Left lung (tissue), 4 donors: ENCODE measurements at regions not wholly inside any gene's neighbourhood (a gene's known extent, or its start where the extent isn't known, plus 50 kb on each side); places are given as distances from the start of the nearest gene placed in this dataset.

Experiments
- ATAC-seq: fragments of 200-7000 bp; cut with Tn5 transposase; one replicate; pipeline ENCODE4 v1.9.1; 2020; ENCODE audit warnings: moderate library complexity
- DNase-seq, 4 donors: peaks; one replicate each; pipeline ENCODE4 v3.0.0-alpha.2; 2013 to 2020
- H3K27ac ChIP-seq, 2 donors: fragments of 200-600 bp; sonication (generic) in 1 of 2; one replicate each; pipeline versions ENCODE4 v1.5.0 to v1.8.0; 2020 to 2021
- H3K27me3 ChIP-seq, 2 donors: fragments of 200-600 bp; sonication (generic) in 1 of 2; one replicate each; pipeline versions ENCODE4 v1.5.0 to v1.8.0; 2020 to 2021
- H3K36me3 ChIP-seq, 2 donors: fragments of 200-600 bp; sonication (generic) in 1 of 2; one replicate each; pipeline versions ENCODE4 v1.5.0 to v1.8.0; 2020 to 2021
- H3K4me1 ChIP-seq, 2 donors: fragments of 200-600 bp; one replicate each; pipeline ENCODE4 v1.8.0; 2021
- H3K4me3 ChIP-seq, 2 donors: fragments of 200-600 bp; sonication (generic) in 1 of 2; one replicate each; pipeline versions ENCODE4 v1.5.0 to v1.8.0; 2020 to 2021; ENCODE audit warnings: mild to moderate bottlenecking in 1 of 2
- H3K9me3 ChIP-seq, 2 donors: fragments of 200-600 bp; sonication (generic) in 1 of 2; one replicate each; pipeline versions ENCODE4 v1.5.0 to v1.8.0; 2020 to 2021
- intact Hi-C, 2 donors: fragments of 100-400 bp; cut with DNase I; formaldehyde crosslinking; loops; one replicate each; pipeline versions ENCODE4 v1.11.2 to v1.14.2; 2022
- TF ChIP-seq, protein P1 (sequence below), 2 donors: fragments of 200-600 bp; sonication (generic) in 1 of 2; IDR thresholded peaks; one replicate each; pipeline versions ENCODE4 v1.5.0 to v1.8.0; 2021; ENCODE audit warnings: antibody characterized with exemption in 2 of 2
- donor health status: DM: no; HTN: yes; CAD: no.
- donor health status: DM: no; HTN: no; CAD: no.

GRCh38 chr16:64711596-64711995 is 410.3 kb downstream of the CDH11 start:
- TF ChIP-seq, protein P1, sequence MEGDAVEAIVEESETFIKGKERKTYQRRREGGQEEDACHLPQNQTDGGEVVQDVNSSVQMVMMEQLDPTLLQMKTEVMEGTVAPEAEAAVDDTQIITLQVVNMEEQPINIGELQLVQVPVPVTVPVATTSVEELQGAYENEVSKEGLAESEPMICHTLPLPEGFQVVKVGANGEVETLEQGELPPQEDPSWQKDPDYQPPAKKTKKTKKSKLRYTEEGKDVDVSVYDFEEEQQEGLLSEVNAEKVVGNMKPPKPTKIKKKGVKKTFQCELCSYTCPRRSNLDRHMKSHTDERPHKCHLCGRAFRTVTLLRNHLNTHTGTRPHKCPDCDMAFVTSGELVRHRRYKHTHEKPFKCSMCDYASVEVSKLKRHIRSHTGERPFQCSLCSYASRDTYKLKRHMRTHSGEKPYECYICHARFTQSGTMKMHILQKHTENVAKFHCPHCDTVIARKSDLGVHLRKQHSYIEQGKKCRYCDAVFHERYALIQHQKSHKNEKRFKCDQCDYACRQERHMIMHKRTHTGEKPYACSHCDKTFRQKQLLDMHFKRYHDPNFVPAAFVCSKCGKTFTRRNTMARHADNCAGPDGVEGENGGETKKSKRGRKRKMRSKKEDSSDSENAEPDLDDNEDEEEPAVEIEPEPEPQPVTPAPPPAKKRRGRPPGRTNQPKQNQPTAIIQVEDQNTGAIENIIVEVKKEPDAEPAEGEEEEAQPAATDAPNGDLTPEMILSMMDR (IDR thresholded peaks at IDR 0.05), result no peak
- Histone ChIP-seq H3K27ac (no peak overlapping the region), H3K27me3 (no peaks in the 10 kb centered on the region), H3K9me3 (peaks cover 0 to 8% of the 10 kb centered on the region in 2 donors), H3K36me3 (no peaks in the 10 kb centered on the region), H3K4me3 (no peak overlapping the region), H3K4me1 (no peaks in the 10 kb centered on the region)
- intact Hi-C loops, result no loop called here
- no peak for ATAC-seq
- DNase-seq, result no peak

DNA sequence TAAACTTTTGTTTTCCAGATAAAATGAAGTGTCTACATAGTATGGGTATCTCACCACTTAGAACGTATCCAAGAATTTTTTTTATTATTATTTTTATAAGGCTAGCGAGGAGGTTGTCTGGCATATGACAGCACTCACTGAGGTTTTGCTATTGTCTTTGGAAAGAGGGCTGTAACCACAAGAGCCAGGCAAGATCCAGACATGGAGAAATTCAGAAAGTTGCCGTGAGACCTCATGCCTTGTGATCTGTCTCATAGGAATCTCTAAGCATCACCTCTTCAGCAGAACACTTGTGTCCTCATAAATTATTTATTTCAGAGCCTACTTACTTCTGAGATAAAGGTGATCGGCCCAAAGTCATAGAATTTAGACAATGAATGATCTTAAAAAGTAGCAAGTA is 410.8 kb downstream of the CDH11 start:
- H3K27me3 ChIP-seq, result no peaks in the 10 kb centered on the region
- no peak overlapping the region for H3K4me3 ChIP-seq
- ATAC-seq (no peak), DNase-seq (no peak)
- H3K9me3 ChIP-seq, result peaks cover 0 to 8% of the 10 kb centered on the region in 2 donors
- no peaks in the 10 kb centered on the region for H3K36me3 ChIP-seq
- intact Hi-C loops, result no loop called here
- no peak overlapping the region for H3K27ac ChIP-seq
- H3K4me1 ChIP-seq, result no peaks in the 10 kb centered on the region
- TF ChIP-seq, protein P1 (IDR thresholded peaks at IDR 0.05), result no peak

DNA sequence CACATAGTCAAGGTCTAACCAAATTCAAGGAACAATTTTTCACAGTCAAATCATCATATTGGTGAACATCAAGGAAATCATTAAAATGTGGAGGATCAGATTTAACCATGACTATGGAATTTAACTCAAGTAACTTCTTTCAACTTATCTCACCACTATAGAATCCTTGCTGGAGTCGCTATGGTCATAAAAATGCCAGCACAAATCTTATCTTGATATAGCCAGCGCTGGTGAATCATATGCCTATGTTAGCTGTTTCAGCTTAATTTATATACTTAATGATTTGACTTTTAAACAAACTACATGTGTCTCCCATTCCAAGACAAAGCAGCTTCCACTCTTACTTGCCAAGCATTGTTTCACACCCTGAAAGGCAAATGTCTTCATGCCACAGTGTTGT is 416.4 kb downstream of the CDH11 start:
- no peak overlapping the region for H3K27ac ChIP-seq
- TF ChIP-seq, protein P1 (IDR thresholded peaks at IDR 0.05), result no peak
- H3K9me3 ChIP-seq, result peaks cover 0 to 8% of the 10 kb centered on the region in 2 donors
- intact Hi-C loops, result no loop called here
- no peaks in the 10 kb centered on the region for H3K4me1 ChIP-seq
- DNase-seq (no peak), ATAC-seq (no peak)
- H3K36me3 ChIP-seq, result no peaks in the 10 kb centered on the region
- H3K27me3 ChIP-seq, result no peaks in the 10 kb centered on the region
- no peak overlapping the region for H3K4me3 ChIP-seq

DNA sequence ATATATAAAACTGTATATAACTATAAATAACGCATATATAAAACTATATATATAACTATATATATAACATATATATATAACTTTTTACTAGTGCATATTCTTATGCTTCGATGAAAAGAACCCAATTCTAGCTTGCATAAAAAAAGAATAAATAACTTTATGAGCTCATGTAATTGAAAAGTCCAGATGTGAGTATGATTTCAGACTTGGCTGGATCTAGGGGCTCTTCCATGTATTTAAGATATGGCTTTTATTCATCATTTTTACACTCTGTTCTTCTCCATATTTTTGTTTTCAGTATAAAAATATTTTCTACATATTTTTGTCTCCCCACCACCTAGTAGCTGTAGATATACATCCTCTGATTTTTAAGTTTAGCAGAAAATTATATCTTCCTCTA is 417.5 kb downstream of the CDH11 start:
- DNase-seq (no peak), ATAC-seq (no peak)
- Histone ChIP-seq H3K27ac (no peak overlapping the region), H3K27me3 (no peaks in the 10 kb centered on the region), H3K4me3 (no peak overlapping the region), H3K9me3 (peaks cover 0 to 7% of the 10 kb centered on the region in 2 donors), H3K4me1 (no peaks in the 10 kb centered on the region), H3K36me3 (no peaks in the 10 kb centered on the region)
- intact Hi-C loops, result no loop called here
- TF ChIP-seq, protein P1 (IDR thresholded peaks at IDR 0.05), result no peak

DNA sequence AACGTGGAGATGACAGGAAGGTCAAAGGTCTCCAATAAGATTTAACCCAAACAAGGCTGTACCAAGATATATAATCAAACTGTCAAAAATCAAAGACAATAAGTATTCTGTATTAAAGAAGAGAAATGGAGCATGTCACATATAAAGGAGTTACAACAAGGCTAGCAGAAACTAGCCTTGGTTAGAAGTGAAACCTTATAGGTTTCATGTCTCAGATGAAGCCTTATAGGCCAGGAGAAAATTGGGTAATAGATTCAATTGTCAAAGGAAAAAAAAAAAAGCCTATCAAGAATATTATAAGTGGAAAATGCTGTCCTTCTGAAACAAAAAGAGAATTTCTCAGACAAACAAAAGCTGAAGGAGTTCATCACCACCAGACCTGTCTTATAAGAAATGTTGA is 419.4 kb downstream of the CDH11 start:
- peaks cover 0 to 7% of the 10 kb centered on the region in 2 donors for H3K9me3 ChIP-seq
- H3K36me3 ChIP-seq, result no peaks in the 10 kb centered on the region
- no peaks in the 10 kb centered on the region for H3K4me1 ChIP-seq
- no peaks in the 10 kb centered on the region for H3K27me3 ChIP-seq
- intact Hi-C loops, result no loop called here
- ATAC-seq (no peak), DNase-seq (no peak)
- TF ChIP-seq, protein P1 (IDR thresholded peaks at IDR 0.05), result no peak
- H3K27ac ChIP-seq, result no peak overlapping the region
- H3K4me3 ChIP-seq, result no peak overlapping the region
